NOMO-1 treated with DMSO at 0.1 percent for 48 hours (cell line): ENCODE measurements at regions not wholly inside any gene's neighbourhood (a gene's known extent, or its start where the extent isn't known, plus 50 kb on each side); places are given as distances from the start of the nearest gene placed in this dataset.
"Not testable (repeated sequence)": the region's sequence is repeated elsewhere in the genome, so short reads cannot be mapped to it uniquely, and the experiment has no call there.

ENCODE experiments used
- DNase-seq: peaks from one replicate; lab custom pipeline; 2025; ENCODE audit not compliant: unreplicated experiment; lab: John Stamatoyannopoulos, UW

GRCh38 chr4:60443068-60443467 lies 757.1 kb upstream of the ADGRL3 start:
- no peak for DNase-seq

- DNase-seq: no peak
Measured at GRCh38 chr4:60443796-60444195, 756.3 kb upstream of the ADGRL3 start.

DNA sequence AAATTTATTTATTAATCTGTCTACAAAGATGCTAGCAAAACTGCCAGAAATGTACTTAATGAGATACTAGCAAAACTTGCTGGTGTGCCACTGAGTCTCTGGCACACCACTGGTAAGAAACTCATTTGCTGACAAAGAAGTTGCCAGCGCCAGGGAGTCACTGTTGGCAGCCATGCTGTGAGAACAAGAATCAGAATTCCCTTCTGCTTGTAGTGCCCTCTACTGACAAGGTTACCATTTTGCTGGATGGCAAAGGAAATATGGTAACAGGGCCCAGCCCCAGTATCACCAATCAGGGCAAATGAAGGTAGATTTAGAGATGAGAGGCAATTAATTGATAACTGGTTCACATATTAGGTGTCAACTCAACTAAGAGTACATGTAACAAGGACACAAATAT lies 750.1 kb upstream of the ADGRL3 start:
- no peak for DNase-seq

GRCh38 chr4:60452266-60452665 lies 747.9 kb upstream of the ADGRL3 start:
- no peak for DNase-seq

DNA sequence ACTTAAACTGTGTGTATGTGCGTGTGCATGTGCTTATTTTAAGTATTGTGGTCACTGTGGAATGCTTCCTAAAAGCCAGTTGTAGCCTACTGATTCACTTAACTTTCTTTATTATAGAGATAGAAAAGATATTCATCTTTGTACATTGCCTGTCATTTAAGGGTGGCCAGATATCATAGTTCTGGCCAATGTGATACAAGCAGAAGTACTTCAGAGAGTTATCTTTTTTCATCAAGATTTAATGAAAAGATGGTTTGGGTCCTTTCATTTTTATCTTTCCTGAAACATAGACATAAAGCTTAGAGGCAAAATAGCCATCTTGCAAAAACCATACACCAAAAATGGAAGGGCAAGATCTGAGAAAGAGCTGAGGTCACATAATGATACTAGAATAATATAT lies 744.7 kb upstream of the ADGRL3 start:
- DNase-seq: no peak

GRCh38 chr4:60461551-60461950 lies 738.6 kb upstream of the ADGRL3 start:
- no peak for DNase-seq

- DNase-seq: no peak
Measured at GRCh38 chr4:60463857-60464502, 736.1 kb upstream of the ADGRL3 start.

GRCh38 chr4:60482921-60483351 lies 717.2 kb upstream of the ADGRL3 start:
- DNase-seq: no peak

DNA sequence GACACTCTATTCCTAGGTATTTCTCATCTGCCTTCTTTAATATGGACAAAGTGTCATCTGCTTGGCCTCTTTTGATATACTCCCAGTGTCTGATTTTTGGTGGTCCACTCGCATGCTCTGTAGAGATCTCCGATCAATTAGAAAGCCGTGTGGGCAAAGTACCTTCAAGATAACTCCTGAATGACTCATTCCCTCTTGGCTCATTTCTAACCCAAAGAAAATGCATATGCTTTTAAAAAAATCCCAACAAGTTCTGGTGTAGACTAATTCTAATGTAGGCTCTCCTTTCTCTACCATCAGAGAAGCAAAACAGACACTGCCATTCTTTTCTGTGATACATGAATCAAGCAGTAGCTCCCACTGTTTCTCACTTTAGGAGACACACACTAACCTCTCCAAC lies 714.9 kb upstream of the ADGRL3 start:
- no peak for DNase-seq

DNA sequence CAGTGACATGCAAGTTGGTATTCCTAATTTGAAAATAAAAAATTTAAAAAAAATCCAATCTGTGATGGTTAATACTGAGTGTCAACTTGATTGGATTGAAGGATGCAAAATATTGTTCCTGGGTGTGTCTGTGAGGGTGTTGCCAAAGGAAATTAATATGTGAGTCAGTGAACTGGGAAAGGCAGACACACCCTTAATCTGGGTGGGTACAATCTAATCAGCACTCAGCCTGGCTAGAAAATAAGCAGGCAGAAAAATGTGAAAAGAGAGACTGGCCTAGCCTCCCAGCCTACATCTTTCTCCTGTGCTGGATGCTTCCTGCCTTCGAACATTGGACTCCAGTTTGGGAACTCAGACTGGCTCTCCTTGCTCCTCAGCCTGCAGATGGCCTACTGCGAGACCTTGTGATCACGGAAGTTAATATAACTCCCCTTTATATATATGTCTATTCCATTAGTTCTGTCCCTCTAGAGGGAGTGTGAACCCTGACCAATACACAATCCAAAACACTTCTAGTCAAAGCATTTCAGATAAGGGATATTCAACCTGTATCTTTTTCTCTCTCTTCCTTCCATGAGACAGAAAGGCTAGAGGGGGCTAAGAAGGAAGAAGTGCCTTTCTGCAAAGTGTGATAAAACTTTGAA lies 712.9 kb upstream of the ADGRL3 start:
- not testable (repeated sequence) for DNase-seq

- DNase-seq: no peak
Measured at GRCh38 chr4:60500810-60501209, 699.3 kb upstream of the ADGRL3 start.

GRCh38 chr4:60502733-60503132 lies 697.4 kb upstream of the ADGRL3 start:
- no peak for DNase-seq

DNA sequence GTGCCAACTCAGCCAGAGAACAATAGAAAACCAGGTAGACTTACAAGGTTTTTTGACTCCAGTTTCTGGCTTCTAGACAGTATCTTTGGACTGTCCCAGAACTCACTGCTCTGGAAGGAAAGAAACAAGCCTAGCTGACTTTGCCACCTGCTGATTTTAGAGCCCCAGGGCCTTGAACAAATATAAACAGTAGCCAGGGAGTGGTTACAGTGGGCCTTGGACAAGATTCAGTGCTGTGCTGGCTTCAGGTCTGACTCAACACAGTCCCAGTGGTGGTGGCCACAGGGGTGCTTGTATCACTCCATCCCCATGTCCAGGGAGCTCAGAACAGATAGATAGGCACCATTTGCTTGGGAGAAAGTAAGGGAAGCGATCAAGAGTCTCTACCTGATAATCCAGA lies 694.1 kb upstream of the ADGRL3 start:
- no peak for DNase-seq

DNA sequence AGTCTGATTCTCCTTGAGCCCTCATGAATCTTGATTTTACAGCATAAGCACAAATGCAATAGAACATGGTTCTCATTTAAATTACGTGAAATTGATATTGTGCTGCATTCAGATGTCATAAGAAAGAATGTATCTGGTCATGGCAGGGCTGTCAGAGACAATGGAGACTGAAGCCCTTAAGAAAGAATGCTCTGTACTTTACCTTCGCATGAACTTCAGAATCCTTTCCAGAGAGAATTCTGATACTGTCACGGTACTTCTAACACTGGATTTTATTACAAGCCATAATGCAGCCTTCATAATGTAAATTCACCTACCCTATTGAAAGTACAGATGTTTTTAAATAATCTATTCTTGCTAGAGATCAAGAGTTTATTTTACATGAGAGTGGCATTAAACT lies 677.9 kb upstream of the ADGRL3 start:
- DNase-seq: no peak

DNA sequence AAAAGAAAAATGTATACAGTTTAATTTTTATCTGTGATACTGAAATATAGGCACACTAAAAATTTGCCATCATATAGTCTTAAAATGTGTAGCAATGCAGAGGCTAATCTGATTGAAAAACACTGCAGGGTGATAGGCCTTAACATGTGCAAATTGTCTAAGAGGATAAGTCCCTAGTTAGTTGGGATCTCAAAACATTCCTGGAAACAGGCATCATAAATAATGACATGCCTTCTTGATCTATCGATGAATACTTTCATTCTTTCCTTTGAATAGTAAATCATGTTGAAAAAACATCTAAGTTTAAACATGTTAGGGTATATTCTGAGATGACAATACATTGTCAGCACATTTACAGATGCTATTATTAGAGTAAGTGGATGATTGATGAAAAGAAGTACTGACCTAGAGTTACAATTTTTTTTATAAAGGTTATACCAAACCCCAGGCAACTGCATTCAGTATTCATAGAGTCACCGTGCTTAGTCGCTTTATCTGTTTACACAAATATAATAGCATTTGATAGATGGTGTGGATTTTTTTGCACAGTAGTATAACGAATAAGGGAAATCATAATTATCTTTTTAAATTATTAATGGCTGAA lies 668.2 kb upstream of the ADGRL3 start:
- DNase-seq: no peak

- DNase-seq: no peak
Measured at GRCh38 chr4:60544981-60545380, 655.1 kb upstream of the ADGRL3 start.

GRCh38 chr4:60562334-60562733 lies 637.8 kb upstream of the ADGRL3 start:
- DNase-seq: peak; percentile 7

GRCh38 chr4:60565558-60565957 lies 634.6 kb upstream of the ADGRL3 start:
- DNase-seq: no peak

GRCh38 chr4:60575336-60575735 lies 624.8 kb upstream of the ADGRL3 start:
- no peak for DNase-seq

GRCh38 chr4:60579335-60579734 lies 620.8 kb upstream of the ADGRL3 start:
- no peak for DNase-seq

DNA sequence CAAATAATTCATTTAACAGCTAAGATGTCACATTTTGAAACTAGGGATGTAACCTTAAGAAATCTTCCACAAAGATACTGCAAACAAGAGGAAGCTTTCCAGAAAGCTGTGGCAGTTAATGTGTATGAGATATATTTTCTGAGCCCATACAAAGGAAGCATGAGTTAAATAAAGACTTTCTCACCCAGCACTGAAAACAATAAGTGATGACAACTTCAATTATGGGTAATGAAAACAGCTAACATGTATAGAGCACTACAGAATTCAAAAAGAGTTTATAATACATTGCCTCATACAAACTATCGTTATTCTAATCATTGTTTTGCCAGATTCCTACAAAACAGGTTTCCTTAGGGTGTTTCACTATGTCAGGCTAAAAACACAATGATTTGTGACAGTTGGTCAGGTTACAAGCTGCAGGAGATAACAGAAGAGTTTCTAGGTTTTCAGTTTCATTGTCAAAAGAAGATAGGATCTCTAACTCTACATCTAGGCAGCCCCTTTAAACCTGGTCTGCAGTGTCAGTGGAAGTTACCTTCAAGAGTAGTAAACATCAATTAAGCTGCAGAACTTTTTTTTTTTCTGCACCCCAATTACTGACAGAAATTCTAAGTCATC lies 618.1 kb upstream of the ADGRL3 start:
- DNase-seq: no peak

DNA sequence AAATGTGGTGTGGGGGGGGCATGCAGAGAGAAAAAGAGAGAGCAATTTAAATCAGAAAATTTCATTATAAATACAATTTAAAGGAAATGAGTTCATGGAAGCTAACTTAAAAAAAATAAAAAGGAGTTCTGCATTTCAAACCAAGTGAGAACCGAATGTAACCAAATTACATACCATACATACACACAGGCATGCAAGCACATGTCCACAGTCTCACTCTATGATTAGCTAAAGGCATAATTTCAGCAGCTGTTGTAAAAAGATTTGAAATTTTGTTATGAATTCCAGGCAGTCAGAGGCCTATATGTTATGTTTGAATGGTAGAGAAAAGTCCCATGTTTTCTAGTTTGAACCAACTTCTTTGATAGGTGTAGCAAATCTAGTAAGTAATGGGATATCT lies 611.6 kb upstream of the ADGRL3 start:
- no peak for DNase-seq
